Stomach (tissue), 4 donors: ENCODE measurements at regions not wholly inside any gene's neighbourhood (a gene's known extent, or its start where the extent isn't known, plus 50 kb on each side); places are given as distances from the start of the nearest gene placed in this dataset.

Experiments
- EP300 ChIP-seq: sonication (generic); formaldehyde crosslinking; IDR thresholded peaks from one replicate; pipeline ENCODE4 v1.6.1; 2017; ENCODE audit warnings: antibody characterized with exemption
- TF ChIP-seq, protein P1 (sequence below), 7 experiments: fragments of 450-650 bp in 4 of 7; fragments of 200-600 bp in 3 of 7; sonication (generic) in 3 of 7; IDR thresholded peaks; one replicate each; pipeline ENCODE4 v1.5.1; 2016 to 2019; ENCODE audit warnings: antibody characterized with exemption in 7 of 7, control low read depth in 2 of 7, mild to moderate bottlenecking in 1 of 7

DNA sequence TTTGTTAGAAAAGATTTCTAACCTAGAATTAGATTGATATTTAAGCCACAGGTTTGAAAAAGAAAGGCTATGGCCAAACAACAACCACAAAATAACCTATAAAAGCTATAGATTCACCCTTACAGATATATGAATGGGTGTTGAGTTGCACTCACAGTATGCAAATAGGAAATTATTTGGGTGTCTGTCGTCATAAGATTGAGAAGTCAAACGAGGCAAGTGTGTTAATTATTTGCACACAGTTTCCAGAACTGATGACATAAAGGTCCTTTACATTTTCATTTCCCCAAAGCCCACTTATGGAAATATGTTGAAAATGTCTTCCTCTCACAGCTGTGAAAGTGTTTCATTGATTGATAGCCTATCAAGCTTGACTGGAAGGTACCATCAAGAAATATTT lies 101.2 kb upstream of the CXCL13 start:
- TF ChIP-seq, protein P1, sequence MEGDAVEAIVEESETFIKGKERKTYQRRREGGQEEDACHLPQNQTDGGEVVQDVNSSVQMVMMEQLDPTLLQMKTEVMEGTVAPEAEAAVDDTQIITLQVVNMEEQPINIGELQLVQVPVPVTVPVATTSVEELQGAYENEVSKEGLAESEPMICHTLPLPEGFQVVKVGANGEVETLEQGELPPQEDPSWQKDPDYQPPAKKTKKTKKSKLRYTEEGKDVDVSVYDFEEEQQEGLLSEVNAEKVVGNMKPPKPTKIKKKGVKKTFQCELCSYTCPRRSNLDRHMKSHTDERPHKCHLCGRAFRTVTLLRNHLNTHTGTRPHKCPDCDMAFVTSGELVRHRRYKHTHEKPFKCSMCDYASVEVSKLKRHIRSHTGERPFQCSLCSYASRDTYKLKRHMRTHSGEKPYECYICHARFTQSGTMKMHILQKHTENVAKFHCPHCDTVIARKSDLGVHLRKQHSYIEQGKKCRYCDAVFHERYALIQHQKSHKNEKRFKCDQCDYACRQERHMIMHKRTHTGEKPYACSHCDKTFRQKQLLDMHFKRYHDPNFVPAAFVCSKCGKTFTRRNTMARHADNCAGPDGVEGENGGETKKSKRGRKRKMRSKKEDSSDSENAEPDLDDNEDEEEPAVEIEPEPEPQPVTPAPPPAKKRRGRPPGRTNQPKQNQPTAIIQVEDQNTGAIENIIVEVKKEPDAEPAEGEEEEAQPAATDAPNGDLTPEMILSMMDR (IDR thresholded peaks at IDR 0.05) = no peak
- TF ChIP-seq EP300 = no peak
